Left ventricle myocardium inferior (tissue), 1 donor: ENCODE measurements at regions not wholly inside any gene's neighbourhood (a gene's known extent, or its start where the extent isn't known, plus 50 kb on each side); places are given as distances from the start of the nearest gene placed in this dataset.
"Not testable (repeated sequence)": the region's sequence is repeated elsewhere in the genome, so short reads cannot be mapped to it uniquely, and the experiment has no call there.

Source experiments
- DNase-seq: peaks from one replicate; pipeline ENCODE4 v3.0.0-alpha.2; 2020
- H3K27ac ChIP-seq: fragments of 200-600 bp; replicated peaks from 2 replicates; pipeline ENCODE4 v1.8.0; 2021
- H3K27me3 ChIP-seq: fragments of 200-600 bp; 2 replicates; pipeline ENCODE4 v1.8.0; 2021; ENCODE audit warnings: low read depth
- H3K36me3 ChIP-seq: fragments of 200-600 bp; 2 replicates; pipeline ENCODE4 v1.8.0; 2021
- H3K4me1 ChIP-seq: fragments of 200-600 bp; 2 replicates; pipeline ENCODE4 v1.8.0; 2021
- H3K4me3 ChIP-seq: fragments of 200-600 bp; 2 replicates; pipeline ENCODE4 v1.8.0; 2021; ENCODE audit warnings: mild to moderate bottlenecking, moderate library complexity
- H3K9me3 ChIP-seq: fragments of 200-600 bp; replicated peaks from 2 replicates; pipeline ENCODE4 v1.8.0; 2021
- intact Hi-C: fragments of 100-400 bp; cut with micrococcal nuclease; formaldehyde crosslinking; loops from one replicate; pipeline ENCODE4 v1.11.0; 2022
- TF ChIP-seq, protein P1 (sequence below): fragments of 200-600 bp; IDR thresholded peaks from 2 replicates; pipeline ENCODE4 v1.8.0; 2021; ENCODE audit warnings: antibody characterized with exemption, mild to moderate bottlenecking, borderline replicate concordance
- donor health status: DM: no; HTN: yes; CAD: no; lungs with severe emphysema.

DNA sequence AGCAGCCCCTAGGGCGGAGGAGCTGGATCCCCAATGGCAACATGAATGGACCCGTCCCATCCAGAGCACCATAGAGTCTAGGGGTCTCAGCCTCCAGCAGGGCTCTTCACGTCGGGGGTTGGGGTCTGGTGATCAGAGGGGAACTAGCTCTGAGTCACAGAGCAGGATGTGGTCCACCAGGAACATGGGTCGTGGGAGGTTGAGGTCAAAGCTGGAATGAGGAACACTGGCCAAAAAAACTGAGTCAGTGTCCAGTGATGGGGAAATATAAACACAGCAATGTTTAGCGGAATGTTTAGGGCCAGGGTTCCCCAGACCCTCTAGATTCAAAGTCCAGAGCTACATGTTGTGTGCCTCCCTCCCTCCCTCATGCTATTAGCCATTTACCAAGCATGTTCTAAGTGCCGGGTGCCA, 79.1 kb upstream of the C16orf82 start:
- intact Hi-C loops = no loop called here
- Histone ChIP-seq H3K27me3 (peaks cover 38% of the 10 kb centered on the region), H3K9me3 (peaks cover 5% of the 10 kb centered on the region), H3K27ac (no peak overlapping the region), H3K4me3 (no peak overlapping the region), H3K36me3 (no peaks in the 10 kb centered on the region), H3K4me1 (no peaks in the 10 kb centered on the region)
- TF ChIP-seq, protein P1, sequence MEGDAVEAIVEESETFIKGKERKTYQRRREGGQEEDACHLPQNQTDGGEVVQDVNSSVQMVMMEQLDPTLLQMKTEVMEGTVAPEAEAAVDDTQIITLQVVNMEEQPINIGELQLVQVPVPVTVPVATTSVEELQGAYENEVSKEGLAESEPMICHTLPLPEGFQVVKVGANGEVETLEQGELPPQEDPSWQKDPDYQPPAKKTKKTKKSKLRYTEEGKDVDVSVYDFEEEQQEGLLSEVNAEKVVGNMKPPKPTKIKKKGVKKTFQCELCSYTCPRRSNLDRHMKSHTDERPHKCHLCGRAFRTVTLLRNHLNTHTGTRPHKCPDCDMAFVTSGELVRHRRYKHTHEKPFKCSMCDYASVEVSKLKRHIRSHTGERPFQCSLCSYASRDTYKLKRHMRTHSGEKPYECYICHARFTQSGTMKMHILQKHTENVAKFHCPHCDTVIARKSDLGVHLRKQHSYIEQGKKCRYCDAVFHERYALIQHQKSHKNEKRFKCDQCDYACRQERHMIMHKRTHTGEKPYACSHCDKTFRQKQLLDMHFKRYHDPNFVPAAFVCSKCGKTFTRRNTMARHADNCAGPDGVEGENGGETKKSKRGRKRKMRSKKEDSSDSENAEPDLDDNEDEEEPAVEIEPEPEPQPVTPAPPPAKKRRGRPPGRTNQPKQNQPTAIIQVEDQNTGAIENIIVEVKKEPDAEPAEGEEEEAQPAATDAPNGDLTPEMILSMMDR = no peak
- no peak for DNase-seq

DNA sequence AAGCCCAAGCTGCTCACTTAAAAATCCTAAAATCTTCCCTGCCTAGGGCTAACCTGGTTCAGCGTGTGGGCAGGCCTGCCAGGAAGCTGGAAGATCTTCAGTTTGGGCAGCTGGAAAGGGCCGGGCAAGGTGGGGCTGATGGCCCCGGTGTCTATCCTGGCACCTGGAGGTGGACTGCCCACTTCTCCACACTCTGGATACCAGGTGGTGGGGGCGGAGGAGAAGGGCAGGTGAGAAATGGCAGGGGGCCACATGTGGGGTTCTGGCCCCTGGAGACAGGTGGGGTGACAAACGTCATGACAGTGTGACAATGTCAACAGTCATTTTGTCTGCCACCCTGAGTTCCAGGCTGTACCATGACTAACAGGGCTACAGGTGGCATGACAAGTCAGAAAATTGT, 78.5 kb upstream of the C16orf82 start:
- H3K4me1 ChIP-seq = no peaks in the 10 kb centered on the region
- TF ChIP-seq, protein P1 = no peak
- no peak overlapping the region for H3K27ac ChIP-seq
- intact Hi-C loops = no loop called here
- H3K9me3 ChIP-seq = peaks cover 2% of the 10 kb centered on the region
- DNase-seq = no peak
- no peaks in the 10 kb centered on the region for H3K36me3 ChIP-seq
- peaks cover 44% of the 10 kb centered on the region for H3K27me3 ChIP-seq
- no peak overlapping the region for H3K4me3 ChIP-seq

DNA sequence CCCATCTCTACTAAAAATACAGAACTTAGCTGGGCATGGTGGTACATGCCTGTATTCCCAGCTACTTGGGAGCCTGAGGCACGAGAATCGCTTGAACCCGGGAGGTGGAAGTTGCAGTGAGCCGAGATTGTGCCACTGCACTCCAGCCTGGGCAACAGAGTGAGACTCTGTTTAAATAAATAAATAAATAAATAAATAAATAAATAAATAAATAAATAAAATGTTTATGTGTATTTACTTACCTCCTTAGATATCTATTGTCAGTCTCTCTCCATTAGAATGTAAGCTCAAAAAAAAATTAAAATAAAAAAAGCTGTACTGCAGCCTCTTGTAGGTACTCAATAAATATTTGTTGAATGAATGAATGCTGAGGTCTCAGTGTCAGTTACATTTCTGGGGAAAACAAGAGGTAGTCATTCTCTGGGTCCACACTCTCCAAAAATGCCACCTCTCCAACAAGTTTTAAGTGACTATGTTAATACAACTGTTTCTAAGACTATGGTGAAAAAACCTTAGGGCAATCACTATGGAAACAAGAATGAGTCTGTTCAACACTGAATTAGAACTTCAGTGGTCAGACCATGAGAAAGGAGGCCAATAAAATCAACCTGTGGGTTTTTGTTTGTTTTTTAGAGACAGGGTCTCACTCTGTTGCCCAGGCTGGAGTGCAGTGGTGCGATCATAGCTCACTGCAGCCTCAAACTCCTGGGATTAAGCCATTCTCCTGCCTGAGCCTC, 76.2 kb upstream of the C16orf82 start:
- H3K4me3 ChIP-seq, H3K27ac ChIP-seq, DNase-seq, H3K9me3 ChIP-seq, H3K4me1 ChIP-seq, intact Hi-C loops, H3K36me3 ChIP-seq: not testable (repeated sequence)
- peaks cover 63% of the 10 kb centered on the region for H3K27me3 ChIP-seq

DNA sequence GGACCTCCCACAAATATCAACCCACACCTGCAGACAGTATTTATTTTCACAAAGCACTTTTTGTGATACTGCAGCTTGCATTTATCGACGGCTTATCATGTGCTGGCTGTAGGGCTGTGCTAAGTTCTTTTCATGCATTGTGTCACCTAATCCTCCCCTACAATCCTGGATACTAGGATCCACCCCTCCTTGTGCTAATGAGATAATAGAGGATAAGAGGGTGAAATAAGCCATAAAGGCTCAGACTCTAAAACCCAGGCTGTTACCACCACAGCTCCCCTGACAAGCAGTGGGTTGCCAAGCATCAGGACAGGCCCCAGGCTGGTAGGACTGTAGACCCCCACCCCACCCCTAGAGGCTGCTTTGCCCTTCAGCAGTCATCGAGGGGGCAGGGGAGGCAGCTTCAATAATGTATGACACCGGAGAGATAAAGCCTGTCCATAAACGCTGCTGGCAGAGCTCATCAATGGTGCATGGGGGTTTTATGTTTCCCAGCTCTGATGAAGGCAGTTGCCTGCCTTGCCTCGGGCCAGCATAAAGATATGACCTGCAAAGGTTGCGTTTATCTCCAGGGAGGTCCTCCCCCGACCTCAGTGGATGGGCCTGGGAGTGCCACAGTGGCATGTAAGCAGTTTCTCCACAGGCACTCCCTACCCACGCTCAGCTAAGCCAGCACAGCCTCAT, 73.9 kb upstream of the C16orf82 start:
- H3K9me3 ChIP-seq = peaks cover 15% of the 10 kb centered on the region
- no peak overlapping the region for H3K27ac ChIP-seq
- H3K4me3 ChIP-seq = no peak overlapping the region
- DNase-seq = no peak
- H3K36me3 ChIP-seq = no peaks in the 10 kb centered on the region
- peaks cover 56% of the 10 kb centered on the region for H3K27me3 ChIP-seq
- TF ChIP-seq, protein P1 = no peak
- no peaks in the 10 kb centered on the region for H3K4me1 ChIP-seq
- intact Hi-C loops = no loop called here

DNA sequence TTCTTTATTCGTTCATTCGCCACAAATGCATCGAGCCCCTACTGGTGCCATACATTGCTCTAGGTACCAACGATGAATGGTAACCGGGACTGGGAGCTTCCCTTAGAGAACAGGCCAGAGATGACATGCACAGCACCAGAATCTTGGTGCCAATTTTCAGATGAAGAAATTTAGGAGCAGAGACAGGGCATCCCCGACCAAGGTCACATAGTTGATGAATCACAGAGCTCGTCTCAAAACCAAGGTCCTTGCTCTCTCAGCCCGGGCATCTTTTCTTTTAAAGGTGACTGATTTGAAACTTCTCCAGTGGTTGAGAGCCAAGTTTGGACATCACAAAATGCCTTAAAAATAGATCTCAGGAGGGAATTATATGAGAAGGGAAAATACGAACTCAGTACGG, 73.2 kb upstream of the C16orf82 start:
- peaks cover 52% of the 10 kb centered on the region for H3K27me3 ChIP-seq
- intact Hi-C loops = no loop called here
- H3K9me3 ChIP-seq = peaks cover 15% of the 10 kb centered on the region
- TF ChIP-seq, protein P1 = no peak
- H3K4me3 ChIP-seq = no peak overlapping the region
- DNase-seq = no peak
- no peaks in the 10 kb centered on the region for H3K36me3 ChIP-seq
- no peak overlapping the region for H3K27ac ChIP-seq
- H3K4me1 ChIP-seq = no peaks in the 10 kb centered on the region

DNA sequence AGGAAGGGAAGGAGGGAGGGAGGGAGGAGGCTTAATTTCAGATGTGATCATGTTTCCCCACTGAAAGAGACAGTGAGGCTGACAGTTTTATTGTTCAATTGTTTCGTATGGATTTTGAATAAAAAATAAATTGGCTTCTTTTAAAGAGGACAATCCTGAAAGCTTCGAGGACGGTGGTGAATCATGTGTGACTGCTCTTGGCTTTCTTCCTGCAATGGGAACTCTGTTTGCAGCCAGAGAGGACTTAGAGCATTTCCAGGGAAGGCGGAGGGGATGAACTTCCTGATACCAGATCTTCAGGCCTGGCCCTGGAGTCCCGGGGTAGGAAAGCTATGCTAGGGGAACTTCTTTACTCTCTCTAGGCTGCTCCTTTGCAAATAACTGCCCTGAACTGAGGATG, 72.8 kb upstream of the C16orf82 start:
- intact Hi-C loops = no loop called here
- H3K27ac ChIP-seq = no peak overlapping the region

More for the DNA sequence above, 72.8 kb upstream of the C16orf82 start:
- Histone ChIP-seq H3K36me3 (no peaks in the 10 kb centered on the region), H3K9me3 (peaks cover 15% of the 10 kb centered on the region), H3K4me1 (no peaks in the 10 kb centered on the region), H3K4me3 (no peak overlapping the region), H3K27me3 (peaks cover 51% of the 10 kb centered on the region)
- TF ChIP-seq, protein P1 = no peak
- no peak for DNase-seq
